SK-N-MC (cell line): ENCODE measurements at regions not wholly inside any gene's neighbourhood (a gene's known extent, or its start where the extent isn't known, plus 50 kb on each side); places are given as distances from the start of the nearest gene placed in this dataset.

Experiments
- DNase-seq: peaks from one replicate; pipeline ENCODE4 v3.0.0-alpha.2; 2011; ENCODE audit warnings: low read depth, low spot score
- H3K27ac ChIP-seq: fragments of 200-600 bp; sonication (generic); 2 replicates; pipeline ENCODE4 v1.5.1; 2016; ENCODE audit warnings: mixed run types
- H3K36me3 ChIP-seq: fragments of 200-600 bp; sonication (generic); 2 replicates; pipeline ENCODE4 v1.6.1; 2017; ENCODE audit warnings: antibody characterized with exemption, low read length, mixed read lengths; ENCODE audit not compliant: insufficient read depth
- H3K4me3 ChIP-seq: fragments of 200-600 bp; sonication (generic); 2 replicates; pipeline ENCODE4 v1.5.1; 2016
- H3K9ac ChIP-seq: fragments of 200-600 bp; sonication (generic); 2 replicates; pipeline ENCODE4 v1.8.0; 2017; ENCODE audit warnings: mixed run types, mixed read lengths; ENCODE audit not compliant: insufficient read length
- H3K9me3 ChIP-seq: fragments of 200-600 bp; sonication (generic); 2 replicates; pipeline ENCODE4 v1.6.1; 2017; ENCODE audit warnings: low read depth, mild to moderate bottlenecking, antibody characterized with exemption, low read length, moderate library complexity, mixed read lengths
- EZH2 ChIP-seq: fragments of 200-600 bp; sonication (generic); IDR thresholded peaks from one replicate; pipeline ENCODE4 v1.6.1; 2017; ENCODE audit warnings: antibody characterized with exemption
- FOXP2 ChIP-seq: optimal IDR thresholded peaks from 2 replicates; pipeline ENCODE3; 2011; ENCODE audit warnings: mild to moderate bottlenecking, moderate library complexity; ENCODE audit not compliant: insufficient read depth; ENCODE audit errors: extremely low read length, control extremely low read depth
- POLR2AphosphoS5 ChIP-seq: IDR thresholded peaks from 2 replicates; pipeline ENCODE4 v1.6.1; 2012; ENCODE audit warnings: mild to moderate bottlenecking, low read depth, low read length, borderline replicate concordance

GRCh38 chr6:21438237-21438985, 155.1 kb upstream of the SOX4 start:
- no peaks in the 10 kb centered on the region for H3K9me3 ChIP-seq
- no peak overlapping the region for H3K4me3 ChIP-seq
- no peak for DNase-seq
- TF ChIP-seq EZH2 (no peak), FOXP2 (no peak), POLR2AphosphoS5 (no peak)
- H3K36me3 ChIP-seq: no peaks in the 10 kb centered on the region
- no peak overlapping the region for H3K27ac ChIP-seq
- no peak overlapping the region for H3K9ac ChIP-seq

DNA sequence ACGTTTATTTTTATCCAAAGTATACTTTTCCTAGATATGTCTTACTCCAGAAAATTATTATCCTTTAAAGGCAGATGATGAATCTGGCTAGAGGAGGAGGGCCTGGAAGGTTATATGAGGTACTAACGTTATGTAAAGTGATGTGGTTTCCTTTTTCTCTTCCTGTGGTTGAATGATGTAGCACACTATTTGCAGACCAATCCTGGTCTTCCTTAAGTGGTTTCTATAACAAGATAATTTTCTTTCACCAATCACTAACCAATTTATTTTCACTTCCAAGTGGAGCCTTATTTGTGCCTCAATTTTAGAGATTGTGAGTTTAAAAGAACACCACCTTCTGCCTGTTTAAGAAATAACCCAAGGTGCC, 154.6 kb upstream of the SOX4 start:
- no peak for TF ChIP-seq EZH2
- TF ChIP-seq FOXP2: no peak
- no peak; the same call in 1 of the 2 replicates for TF ChIP-seq POLR2AphosphoS5
- peak; percentile 39 for DNase-seq
- H3K9ac ChIP-seq: no peak overlapping the region
- no peak overlapping the region for H3K27ac ChIP-seq
- H3K36me3 ChIP-seq: no peaks in the 10 kb centered on the region
- H3K4me3 ChIP-seq: no peak overlapping the region
- no peaks in the 10 kb centered on the region for H3K9me3 ChIP-seq

- Histone ChIP-seq H3K9me3 (no peaks in the 10 kb centered on the region), H3K36me3 (no peaks in the 10 kb centered on the region), H3K9ac (no peak overlapping the region), H3K27ac (no peak overlapping the region), H3K4me3 (no peak overlapping the region)
- no peak for TF ChIP-seq POLR2AphosphoS5
- DNase-seq: no peak
Observed at GRCh38 chr6:21441386-21441785, 152.2 kb upstream of the SOX4 start.

DNA sequence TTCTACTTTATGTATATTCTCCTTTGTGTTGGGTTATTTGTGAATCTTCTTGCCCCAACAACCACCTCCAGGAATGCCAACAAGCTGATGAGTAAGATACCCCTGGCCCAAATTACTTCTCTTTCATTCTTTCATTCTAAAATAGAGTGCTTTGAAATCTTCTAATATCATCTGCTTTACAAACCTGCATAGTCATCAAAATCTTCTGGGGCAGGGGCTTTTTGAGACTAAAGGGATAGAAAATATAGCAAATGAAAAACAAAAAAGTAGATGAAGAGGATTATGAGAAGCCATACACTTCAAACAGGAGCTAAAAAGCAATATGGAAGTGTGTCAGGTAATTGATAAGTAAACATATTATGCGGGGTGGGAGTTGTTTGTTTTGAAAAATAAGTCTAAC, 150.7 kb upstream of the SOX4 start:
- Histone ChIP-seq H3K4me3 (no peak overlapping the region), H3K36me3 (no peaks in the 10 kb centered on the region), H3K9ac (no peak overlapping the region), H3K27ac (no peak overlapping the region), H3K9me3 (no peaks in the 10 kb centered on the region)
- DNase-seq: no peak
- no peak for TF ChIP-seq POLR2AphosphoS5
- TF ChIP-seq EZH2: no peak
- TF ChIP-seq FOXP2: no peak

GRCh38 chr6:21444711-21445260, 148.8 kb upstream of the SOX4 start:
- no peak for TF ChIP-seq FOXP2
- no peak for TF ChIP-seq POLR2AphosphoS5
- no peak for TF ChIP-seq EZH2
- H3K9me3 ChIP-seq: no peaks in the 10 kb centered on the region
- no peak overlapping the region for H3K9ac ChIP-seq
- H3K4me3 ChIP-seq: no peak overlapping the region
- H3K36me3 ChIP-seq: no peaks in the 10 kb centered on the region
- no peak for DNase-seq
- H3K27ac ChIP-seq: no peak overlapping the region

- Histone ChIP-seq H3K27ac (no peak overlapping the region), H3K4me3 (no peak overlapping the region), H3K36me3 (no peaks in the 10 kb centered on the region), H3K9ac (no peak overlapping the region), H3K9me3 (no peaks in the 10 kb centered on the region)
- TF ChIP-seq FOXP2 (no peak), POLR2AphosphoS5 (no peak), EZH2 (no peak)
- DNase-seq: no peak
Observed at GRCh38 chr6:21447987-21448386, 145.6 kb upstream of the SOX4 start.

GRCh38 chr6:21448485-21449109, 145.0 kb upstream of the SOX4 start:
- Histone ChIP-seq H3K9ac (no peak overlapping the region), H3K9me3 (no peaks in the 10 kb centered on the region), H3K36me3 (no peaks in the 10 kb centered on the region), H3K27ac (no peak overlapping the region), H3K4me3 (no peak overlapping the region)
- TF ChIP-seq FOXP2 (no peak), POLR2AphosphoS5 (no peak), EZH2 (no peak)
- DNase-seq: no peak

- H3K4me3 ChIP-seq: no peak overlapping the region
- H3K27ac ChIP-seq: no peak overlapping the region
- no peak overlapping the region for H3K9ac ChIP-seq
- no peaks in the 10 kb centered on the region for H3K9me3 ChIP-seq
- H3K36me3 ChIP-seq: no peaks in the 10 kb centered on the region
- no peak for DNase-seq
- TF ChIP-seq FOXP2 (no peak), EZH2 (no peak), POLR2AphosphoS5 (no peak)
Observed at GRCh38 chr6:21450149-21450548, 143.4 kb upstream of the SOX4 start.
